Midbrain (tissue), 1 donor: ENCODE measurements at regions not wholly inside any gene's neighbourhood (a gene's known extent, or its start where the extent isn't known, plus 50 kb on each side); places are given as distances from the start of the nearest gene placed in this dataset.
"Not testable (repeated sequence)": the region's sequence is repeated elsewhere in the genome, so short reads cannot be mapped to it uniquely, and the experiment has no call there.

ENCODE experiments used
- DNase-seq: peaks from one replicate; lab custom pipeline; 2025; lab: John Stamatoyannopoulos, UW

DNA sequence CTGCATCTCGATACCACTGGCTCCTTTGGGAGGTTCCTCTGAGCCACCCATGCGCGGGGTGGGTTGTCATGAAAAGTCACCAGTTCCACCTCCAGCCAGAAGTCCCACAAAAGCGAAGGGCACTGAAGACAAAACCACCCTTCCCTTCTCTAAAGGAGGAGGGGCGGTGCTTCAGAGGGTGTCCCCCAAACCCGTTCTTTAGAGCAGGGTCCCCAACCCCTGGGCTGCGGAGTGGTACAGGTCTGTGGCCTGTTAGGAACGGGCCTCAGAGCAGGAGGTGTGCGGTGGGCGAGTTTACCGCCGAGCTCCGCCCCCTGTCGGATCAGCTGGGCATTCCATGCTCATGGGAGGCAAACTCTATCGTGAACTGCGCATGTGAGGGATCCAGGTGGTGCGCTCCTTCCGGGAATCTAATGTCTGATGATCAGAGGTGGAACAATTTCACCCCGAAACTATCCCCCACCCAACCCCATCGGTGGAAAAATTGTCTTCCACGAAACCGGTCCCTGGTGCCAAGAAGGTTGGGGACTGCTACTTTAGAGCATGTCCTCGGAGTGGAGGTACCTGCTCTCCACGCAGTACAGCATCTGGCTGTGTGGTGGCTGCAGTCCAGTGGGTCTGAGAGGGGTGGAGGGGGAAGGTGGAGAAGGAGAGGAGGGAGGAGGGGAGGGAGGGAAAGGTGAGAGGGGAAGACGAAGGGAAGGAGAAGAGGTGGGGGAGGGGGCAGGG is 72.9 kb upstream of the SEPTIN5 start:
- no peak for DNase-seq

DNA sequence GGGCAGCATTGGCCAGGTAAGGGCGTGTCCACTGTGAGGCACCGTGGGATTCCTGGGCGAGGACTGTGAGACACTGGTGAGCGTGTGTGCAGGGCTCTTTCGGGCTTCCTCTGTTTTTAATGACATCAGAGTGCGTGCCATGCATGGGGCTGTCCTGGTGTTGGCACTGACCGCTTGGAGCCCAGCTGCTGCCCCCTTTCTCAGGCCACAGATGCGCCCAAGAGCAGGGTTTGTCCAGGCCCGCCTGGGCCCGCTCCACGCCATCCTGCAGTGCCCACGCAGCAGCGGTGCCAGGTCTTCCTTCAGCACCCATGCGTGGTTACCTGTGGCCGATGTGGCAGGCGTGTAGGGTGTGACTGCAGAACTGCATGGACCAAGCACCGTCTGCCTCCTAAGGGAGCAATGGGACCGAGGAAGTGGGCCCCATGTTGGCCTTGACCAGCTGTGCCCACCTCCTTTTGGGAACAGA is 72.3 kb upstream of the SEPTIN5 start:
- DNase-seq = no peak

DNA sequence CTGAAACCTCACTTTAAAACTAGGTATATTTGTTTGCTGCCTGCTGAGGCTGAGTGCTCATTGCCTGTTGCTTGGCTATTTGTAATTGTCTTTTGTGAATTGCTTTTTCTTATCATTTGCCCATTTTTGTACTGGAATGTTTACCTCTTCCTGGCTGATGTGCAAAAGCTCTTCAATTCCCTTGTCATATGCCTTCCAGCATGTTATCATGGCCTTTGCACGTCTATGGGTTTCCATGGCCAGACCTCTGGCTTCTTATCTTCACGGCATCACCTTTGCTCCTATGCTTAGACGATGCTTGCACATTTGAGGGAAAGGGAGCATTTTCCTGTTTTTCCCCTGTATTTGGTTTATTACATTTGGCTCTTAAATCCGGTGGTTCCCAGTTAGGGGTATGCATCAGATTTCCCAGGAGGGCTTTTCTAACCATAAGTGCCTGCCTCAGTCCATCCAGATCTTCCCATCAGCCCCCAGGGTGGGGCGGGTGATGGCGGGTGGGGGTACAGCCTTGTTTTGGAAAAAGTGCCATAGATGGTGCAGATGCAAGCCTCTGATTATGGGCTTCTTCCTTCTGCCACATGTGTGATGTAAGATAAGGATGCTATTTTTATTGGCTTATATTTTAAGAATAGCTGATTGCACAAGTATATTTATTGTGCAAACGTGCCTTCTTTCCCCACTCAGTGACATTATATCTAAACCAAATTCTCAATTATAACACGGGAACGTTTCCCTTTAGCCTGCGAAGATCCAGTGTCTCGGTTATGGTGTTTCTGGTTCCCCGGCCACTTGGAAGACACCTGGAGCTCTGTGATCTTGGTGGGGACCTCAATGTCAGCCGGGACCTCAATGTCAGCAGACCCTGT is 70.6 kb upstream of the SEPTIN5 start:
- DNase-seq = no peak

DNA sequence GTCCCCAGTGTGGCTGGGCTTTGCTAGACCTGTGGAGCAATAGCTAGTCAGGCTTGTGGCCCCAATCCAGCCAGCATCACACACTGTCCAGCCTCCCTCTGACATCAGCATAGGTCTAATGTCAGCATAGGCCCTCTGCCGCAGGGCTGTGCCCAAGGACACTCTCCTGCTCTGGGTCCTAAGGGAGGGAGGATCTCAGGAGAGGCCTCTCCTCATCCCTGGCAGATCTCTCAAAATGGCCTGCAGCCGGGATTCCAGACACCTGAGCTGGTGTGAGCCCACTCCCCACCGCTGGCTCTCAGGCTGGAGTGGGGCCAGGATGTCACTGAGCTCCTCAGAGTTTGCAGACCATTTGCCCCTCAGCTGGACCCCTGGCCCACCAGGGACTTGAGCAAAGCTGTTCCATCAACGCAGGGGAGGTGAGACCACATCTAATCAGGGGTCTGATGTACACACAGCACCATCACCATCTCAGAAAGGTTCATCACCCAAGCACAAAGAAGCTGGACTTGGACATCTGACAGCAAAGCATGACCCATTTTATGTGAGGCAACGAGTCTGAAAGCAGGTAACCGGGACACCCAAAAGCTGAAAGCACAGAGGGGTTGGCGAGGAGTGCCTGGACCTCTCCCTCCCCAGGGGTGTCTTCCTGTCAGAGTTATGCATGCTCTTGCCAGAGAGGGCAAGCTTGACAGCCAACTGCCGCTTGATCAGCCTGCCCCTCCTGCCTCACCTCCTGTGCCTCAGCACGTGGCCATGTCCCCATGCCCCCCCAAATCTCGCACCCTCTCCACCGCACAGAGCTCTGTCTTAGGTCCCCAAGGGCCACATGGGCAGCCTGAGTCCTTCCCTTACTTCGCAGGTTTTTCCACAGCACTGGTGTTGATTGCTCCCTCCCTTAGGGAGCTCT is 69.7 kb upstream of the SEPTIN5 start:
- DNase-seq = no peak

DNA sequence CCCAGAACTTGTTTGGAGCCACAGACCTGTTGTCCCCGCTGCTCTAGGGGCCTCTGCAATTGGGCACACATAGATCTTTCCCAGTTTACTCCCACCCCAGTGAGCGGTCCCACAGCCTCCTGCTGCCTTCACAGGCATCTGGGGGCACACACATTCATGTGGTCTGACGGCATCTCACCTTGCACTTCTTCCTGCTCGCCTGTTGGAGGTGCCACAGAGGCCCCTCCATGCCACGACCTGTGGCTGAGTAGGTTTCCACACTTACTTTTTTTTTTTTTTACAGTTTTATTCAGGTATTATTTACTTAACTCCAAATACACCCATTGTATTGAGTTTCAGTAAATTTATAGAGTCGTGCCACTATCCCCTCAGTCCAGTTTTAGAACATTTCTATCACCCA is 68.9 kb upstream of the SEPTIN5 start:
- DNase-seq = no peak

DNA sequence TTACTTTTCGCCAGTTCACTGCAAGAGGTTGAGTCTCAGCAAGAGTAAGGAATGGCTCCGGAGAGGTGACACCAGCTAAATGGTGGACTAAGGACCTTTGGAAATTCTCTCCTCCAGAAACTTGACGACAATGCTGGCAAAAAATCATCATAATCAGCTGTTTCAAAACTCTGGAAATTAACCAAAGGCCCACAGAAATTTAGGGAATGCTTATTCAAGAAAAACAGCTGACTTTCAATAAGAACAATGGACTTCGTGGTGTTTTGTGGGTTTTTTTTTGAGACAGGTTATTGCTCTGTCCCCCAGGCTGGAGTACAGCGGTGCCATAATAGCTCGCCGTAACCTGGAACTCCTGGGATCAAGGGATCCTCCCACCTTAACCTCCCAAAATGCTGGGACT is 68.4 kb upstream of the SEPTIN5 start:
- DNase-seq = no peak

DNA sequence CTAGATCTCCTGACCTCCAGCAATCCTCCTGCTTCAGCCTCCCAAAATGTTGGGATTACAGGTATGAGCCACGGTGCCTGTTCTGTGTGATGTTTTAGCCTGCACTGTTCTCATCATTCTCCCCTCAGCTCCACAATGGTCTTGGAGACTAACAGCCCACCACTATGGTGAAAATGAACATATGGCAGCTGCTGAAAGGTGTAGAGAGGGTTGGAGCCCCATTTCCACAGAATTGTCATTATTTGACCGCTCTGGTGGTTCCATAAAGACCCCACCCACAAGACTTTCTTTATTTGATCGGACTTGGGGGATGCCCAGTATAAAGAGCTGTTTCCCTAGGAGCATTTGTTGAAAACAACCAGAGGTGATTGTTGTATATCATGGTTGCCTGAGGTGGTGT is 67.9 kb upstream of the SEPTIN5 start:
- DNase-seq = no peak

DNA sequence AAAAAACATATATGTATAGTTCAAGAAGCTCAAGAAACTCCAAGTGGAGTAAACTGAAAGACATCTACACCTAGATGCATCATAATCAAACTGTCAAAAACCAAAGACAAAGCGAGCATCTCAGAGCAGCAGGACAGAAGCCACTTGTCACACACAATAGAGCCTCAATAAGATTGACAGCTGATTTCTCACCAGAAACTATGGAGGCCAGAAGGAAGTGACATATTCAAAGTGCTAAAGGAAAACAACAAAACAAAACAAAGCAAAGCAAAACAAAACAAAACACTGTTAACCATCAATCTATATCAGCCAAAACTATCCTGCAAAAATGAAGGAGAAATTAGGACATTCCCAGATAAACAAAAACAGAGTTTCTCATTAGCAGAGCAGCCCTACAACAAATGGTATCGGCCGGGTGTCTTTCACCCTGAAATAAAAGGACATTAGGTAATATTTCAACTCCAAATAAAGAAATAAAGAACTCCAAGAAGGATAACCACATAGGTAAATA is 65.8 kb upstream of the SEPTIN5 start:
- DNase-seq = no peak

DNA sequence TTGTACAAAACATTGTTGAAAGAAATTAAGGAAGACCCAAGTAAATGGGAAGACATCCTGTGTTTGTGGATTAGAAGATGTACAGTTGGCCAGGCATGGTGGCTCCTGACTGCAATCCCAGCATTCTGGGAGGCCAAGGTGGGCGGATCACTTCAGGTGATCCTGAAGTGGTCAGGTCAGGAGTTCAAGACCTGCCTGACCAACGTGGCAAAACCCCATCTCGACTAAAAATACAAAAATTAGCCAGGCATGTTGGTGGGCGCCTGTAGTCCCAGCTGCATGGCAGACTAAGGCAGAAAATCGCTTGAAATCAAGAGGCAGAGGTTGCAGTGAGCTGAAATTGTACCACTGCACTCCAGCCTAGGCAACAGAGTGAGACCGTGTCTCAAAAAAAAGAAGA is 62.0 kb upstream of the SEPTIN5 start:
- DNase-seq = no peak

DNA sequence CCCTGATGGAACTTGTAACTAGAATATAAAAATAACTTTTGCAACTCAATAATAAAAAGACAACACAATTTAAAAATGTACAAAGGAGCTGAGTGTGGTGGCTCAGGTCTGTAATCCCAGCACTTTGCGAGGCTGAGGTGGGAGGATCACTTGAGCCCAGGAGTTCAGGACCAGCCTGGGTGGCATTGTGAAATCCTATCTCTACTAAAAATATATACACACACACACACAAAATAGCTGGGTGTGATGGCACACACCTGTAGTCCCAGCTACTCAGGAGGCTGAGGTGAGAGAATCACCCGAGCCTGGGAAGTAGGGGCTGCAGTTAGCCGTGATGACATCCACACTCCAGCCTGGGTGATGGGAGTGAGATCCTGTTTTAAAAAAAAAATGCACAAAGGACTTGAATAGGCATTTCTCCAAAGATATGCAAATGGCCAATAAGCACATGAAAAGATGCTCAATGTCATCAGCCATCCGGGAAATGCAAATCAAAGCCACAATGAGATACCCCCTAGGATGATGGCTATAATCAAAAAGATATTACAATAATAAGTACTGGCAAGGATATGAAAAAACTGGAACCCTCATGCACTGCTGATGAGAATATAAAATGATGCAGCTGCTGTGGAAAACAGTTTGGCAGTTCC is 59.8 kb upstream of the SEPTIN5 start:
- no peak for DNase-seq

DNA sequence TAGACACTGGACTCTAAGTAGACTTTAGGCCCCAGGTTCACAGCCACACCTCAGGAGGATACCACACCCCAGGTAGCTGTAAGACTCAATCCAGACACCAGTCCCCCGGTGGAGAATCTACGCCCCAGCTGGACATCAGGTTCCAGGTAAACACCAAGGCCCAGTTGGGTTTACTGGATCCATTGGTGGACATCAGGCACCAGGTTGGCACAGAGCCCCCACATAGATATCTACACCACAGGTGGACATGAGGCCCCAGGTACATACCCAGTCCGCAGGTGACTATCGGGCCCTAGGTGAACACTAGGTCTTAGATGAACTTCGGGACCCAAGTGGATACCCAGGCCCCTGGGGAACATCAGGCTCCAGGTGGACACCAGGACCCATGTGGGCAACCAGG is 58.9 kb upstream of the SEPTIN5 start:
- no peak for DNase-seq

DNA sequence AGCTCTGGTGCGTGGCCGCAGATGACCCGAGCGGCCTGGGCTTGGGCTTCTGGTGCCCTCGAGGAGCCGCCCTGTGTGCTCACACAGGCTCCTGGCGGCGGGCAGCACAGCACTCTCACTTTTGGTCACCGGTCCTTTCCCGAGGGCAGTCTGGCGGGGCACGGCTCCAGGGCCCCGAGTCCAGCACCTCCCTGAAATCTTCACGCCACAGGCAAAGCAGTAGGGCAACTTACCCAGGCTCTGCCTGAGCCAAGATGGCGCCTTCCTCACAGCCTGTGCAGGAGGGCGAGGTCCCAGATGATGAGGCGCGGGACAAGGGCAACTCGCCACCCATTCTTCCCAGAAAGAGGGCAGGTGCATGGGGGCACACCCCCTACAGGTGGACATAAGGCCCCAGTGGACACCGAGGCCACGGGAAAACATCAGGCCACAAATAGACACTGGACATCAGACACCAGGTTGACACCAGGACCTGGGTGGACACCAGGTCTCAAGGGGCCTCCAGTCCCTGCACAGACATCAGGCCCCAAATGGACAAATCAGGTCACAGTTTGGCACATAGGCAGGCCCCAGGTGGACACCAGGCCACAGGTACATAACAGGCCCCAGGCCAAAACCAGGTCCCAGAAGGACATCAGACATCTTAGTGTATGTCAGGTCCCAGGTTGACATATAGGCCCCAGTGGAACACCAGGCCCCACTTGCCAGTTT is 57.6 kb upstream of the SEPTIN5 start:
- no peak for DNase-seq

DNA sequence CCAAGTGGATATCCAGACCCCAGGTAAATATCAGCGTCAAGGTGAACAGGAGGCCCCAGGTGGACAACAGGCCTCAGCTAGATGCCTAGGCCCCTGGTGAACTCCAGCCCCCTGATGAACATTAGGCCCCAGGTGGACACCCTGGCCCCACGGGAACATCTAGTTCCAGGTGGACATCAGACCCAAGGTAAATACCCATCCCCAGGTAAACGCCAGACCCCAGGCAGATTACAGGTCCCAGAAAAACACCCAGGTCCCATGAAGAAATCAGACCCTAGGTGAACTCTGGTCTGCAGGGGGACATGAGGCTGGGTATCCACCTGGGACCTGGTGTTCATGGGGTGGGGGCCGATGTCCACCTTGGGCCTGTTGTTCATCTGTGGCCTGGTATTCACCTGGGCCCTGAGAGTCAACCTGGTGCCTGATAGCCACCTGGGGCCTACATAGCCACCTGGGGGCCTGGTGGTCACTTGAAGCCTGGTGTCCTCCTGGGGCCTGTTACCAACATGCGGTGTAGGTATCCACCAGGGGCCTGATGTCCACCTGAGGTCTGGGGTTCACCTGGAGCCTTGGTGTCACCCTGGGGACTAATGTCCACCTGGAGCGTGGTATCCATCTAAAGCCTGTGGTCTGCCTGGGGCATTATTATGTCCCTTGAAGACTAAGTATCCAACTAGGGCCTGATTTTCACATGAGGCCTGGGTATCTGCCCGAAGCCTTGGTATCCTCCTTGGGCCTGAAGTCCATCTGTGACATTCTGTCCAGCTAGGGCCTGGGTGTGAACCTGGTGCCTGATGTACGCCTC is 56.8 kb upstream of the SEPTIN5 start:
- DNase-seq = no peak

DNA sequence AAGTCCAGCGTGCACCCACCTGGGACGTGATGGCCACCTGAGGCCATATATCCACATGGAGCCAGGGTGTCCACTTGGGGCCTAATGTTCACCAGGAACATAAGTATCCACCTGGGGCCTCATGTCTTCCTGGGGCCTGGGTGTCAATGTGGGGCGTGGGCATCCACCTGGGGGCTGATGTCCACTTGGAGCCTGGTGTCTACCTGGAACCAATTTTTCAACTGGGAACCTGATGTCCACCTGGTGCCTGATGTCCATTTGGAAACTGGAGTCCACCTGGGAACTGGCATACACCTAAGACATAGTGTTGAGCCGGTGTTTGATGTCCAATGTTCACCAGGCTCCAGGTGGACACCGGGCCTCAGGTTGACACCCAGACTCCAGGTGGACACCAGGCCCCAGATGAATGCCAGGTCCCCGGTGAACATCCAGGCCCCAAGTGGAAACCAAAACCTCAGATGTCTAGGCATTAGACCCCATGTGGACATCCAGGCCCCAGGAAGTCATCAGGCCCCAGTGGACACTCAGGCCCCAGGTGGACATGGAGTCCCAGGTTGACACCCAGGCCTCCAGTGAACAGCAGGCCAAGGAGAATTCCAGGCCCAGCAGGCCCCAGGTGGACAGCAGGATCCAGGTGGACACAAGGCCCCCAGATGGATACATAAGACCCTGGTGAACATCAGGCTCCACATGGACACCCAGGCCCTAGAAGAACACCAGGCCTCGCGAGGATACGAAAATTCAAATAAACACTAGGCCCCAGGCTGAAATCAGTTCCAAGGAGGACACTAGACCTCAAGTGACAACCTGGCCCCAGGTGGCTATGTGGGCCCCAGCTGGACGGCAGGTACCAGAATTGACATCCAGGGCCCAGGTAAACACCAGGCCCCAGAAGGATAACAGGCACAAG is 56.0 kb upstream of the SEPTIN5 start:
- no peak for DNase-seq

DNA sequence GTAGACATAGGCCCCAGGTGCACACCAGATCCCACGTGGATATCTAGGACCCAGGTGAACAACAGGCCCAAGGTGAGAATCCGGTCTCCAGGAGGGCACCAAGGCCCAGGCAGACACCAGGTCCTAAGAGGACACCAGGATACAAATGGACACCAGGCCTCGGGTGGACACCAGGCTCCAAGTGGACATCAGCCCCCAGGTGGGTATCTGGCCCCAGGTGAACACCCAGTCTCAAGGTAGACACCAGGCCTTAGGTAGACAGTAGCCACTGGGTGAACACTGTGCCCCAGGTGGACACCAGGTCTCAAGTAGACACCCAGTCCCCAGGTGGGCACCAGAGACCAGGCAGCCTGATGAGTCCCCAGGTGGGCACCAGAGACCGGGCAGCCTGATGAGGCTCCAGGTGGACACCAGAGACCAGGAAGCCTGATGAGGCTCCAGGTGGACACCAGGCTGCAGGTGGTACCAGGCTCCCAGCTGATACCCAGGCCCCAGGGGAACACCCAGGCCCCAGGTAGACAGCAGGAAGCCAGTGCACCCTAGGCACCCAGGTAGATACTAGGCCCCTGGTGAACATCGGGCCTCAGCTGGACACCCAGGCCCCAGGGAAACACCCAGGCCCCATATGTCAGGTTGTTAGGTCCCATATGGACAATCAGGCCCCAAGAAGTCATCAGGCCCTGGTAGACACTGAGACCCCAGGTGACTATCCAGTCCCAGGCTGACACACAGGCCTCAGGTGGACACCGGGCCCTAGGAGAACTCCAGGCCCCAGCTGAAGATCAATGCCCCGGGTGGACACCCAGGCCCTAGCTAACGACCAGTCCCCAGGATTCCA is 55.1 kb upstream of the SEPTIN5 start:
- DNase-seq = no peak

DNA sequence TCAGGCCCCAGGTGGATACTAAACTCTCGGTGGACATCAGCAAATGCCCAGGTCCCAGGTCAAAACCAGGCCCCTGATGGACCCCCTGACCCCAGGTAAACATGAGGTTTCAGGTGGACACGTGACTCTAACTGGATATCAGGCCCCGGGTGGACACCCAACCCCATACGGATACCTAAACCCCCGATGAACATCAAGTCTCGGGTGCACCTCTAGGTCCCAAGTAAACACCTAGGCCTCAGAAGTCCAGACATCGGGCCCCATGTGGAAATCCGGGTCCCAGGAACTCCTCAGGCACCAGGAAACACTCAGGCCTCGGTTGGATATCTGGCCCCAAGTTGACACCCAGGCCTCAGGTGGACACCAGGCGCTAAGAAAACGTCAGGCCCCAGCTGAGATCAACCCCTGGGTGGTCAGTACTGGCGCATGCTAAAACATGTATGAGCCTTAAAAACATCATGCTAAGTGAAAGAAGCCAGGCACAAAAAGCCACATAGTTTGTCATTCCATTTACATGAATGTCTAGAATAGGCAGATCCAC is 54.4 kb upstream of the SEPTIN5 start:
- no peak for DNase-seq

DNA sequence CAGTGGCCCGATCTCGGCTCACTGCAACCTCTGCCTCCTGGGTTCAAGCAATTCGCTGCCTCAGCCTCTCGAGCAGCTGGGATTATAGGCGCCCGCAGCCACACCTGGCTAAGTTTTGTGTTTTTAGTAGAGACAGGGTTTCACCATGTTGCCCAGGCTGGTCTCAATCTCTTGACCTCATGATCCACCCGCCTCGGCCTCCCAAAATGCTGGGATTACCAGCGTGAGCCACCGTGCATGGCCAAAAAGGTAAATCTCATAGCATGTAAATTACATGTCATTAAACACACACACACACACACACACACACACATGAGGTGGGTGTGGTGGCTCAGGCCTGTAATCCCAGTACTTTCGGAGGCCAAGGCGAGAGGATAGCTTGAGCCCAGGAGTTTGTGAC is 53.7 kb upstream of the SEPTIN5 start:
- not testable (repeated sequence) for DNase-seq

DNA sequence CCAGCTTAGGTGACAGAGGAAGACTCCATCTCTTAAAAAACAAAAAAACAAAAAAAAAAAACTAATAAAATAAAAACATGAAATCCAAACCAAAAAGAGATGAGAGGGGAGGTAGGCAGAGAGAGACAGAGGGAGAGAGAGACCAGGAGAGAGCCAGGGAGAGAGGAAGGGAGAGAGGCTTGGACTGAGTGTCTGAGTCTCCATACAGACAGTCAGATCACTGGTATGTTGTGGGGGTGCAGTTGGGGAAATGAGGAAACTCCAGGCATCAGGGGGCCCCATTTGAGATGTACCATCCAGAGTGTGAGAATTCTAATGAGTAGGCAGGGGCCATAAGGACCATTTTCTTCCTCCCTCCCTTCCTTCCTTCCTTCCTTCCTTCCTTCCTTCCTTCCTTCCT is 53.1 kb upstream of the SEPTIN5 start:
- no peak for DNase-seq
